Epithelial cell of proximal tubule (primary cell): ENCODE measurements at regions not wholly inside any gene's neighbourhood (a gene's known extent, or its start where the extent isn't known, plus 50 kb on each side); places are given as distances from the start of the nearest gene placed in this dataset.
A peak's percentile ranks its signal among the peaks of the same experiment; 100 is the strongest.
"Not testable (repeated sequence)": the region's sequence is repeated elsewhere in the genome, so short reads cannot be mapped to it uniquely, and the experiment has no call there.

Source experiments
- DNase-seq: peaks from one replicate; pipeline ENCODE4 v3.0.0-alpha.2; 2011; ENCODE audit warnings: low read depth
- H3K4me3 ChIP-seq: 2 replicates; pipeline ENCODE4 v1.5.1; 2011; ENCODE audit warnings: low read depth, mild to moderate bottlenecking, low read length
- CTCF ChIP-seq: conservative IDR thresholded peaks from 2 replicates; pipeline ENCODE4 v1.5.1; 2012; ENCODE audit warnings: low read depth, mild to moderate bottlenecking, low read length

GRCh38 chr3:193964517-193964880 lies 171.4 kb upstream of the HES1 start:
- DNase-seq, result no peak
- TF ChIP-seq CTCF, result no peak
- H3K4me3 ChIP-seq, result no peak overlapping the region

- no peak for DNase-seq
- H3K4me3 ChIP-seq, result no peak overlapping the region
- TF ChIP-seq CTCF, result no peak
Observed at GRCh38 chr3:193968380-193968974, 167.5 kb upstream of the HES1 start.

- peak; percentile 16 for DNase-seq
- peak; percentile 55 for TF ChIP-seq CTCF
- H3K4me3 ChIP-seq, result not testable (repeated sequence)
Observed at GRCh38 chr3:193970131-193970772, 165.7 kb upstream of the HES1 start.

GRCh38 chr3:193970773-193971206 lies 165.2 kb upstream of the HES1 start:
- DNase-seq, result no peak
- TF ChIP-seq CTCF, result no peak

GRCh38 chr3:193971261-193971751 lies 164.6 kb upstream of the HES1 start:
- no peak for TF ChIP-seq CTCF
- no peak overlapping the region for H3K4me3 ChIP-seq
- no peak for DNase-seq

More at GRCh38 chr3:193970773-193971206, 165.2 kb upstream of the HES1 start:
- no peak overlapping the region for H3K4me3 ChIP-seq

- H3K4me3 ChIP-seq, result no peak overlapping the region
- no peak for TF ChIP-seq CTCF
- DNase-seq, result no peak
Observed at GRCh38 chr3:193971966-193972365, 164.0 kb upstream of the HES1 start.

- DNase-seq, result no peak
- no peak for TF ChIP-seq CTCF
- H3K4me3 ChIP-seq, result no peak overlapping the region
Observed at GRCh38 chr3:193972832-193973231, 163.1 kb upstream of the HES1 start.
